Medulla oblongata (tissue), 1 donor: ENCODE measurements at regions not wholly inside any gene's neighbourhood (a gene's known extent, or its start where the extent isn't known, plus 50 kb on each side); places are given as distances from the start of the nearest gene placed in this dataset.

ENCODE experiments used
- DNase-seq: peaks from one replicate; pipeline ENCODE4 v3.0.0-alpha.2; 2015; ENCODE audit errors: extremely low spot score

DNA sequence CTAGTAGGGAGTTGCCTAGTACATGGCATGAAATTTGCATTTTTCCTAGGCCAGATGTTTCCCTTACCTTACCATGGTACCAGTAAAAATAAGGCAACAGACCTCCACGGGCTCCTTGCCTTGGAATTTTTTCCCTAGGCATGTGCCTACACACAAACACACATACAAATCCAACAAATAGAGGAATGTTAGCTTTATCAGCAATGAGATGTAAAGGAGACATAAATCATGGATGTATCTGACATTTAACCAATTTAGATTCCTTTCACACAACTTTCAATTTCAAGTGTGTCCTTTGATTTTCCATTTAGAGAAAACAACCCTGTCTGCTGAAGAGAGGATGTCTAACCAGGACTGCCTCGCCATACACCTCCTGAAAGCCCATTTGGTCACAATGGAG, 209.7 kb upstream of the SP4 start:
- DNase-seq: no peak

- DNase-seq: no peak
These were observed 206.8 kb upstream of the SP4 start for GRCh38 chr7:21221130-21221529.

DNA sequence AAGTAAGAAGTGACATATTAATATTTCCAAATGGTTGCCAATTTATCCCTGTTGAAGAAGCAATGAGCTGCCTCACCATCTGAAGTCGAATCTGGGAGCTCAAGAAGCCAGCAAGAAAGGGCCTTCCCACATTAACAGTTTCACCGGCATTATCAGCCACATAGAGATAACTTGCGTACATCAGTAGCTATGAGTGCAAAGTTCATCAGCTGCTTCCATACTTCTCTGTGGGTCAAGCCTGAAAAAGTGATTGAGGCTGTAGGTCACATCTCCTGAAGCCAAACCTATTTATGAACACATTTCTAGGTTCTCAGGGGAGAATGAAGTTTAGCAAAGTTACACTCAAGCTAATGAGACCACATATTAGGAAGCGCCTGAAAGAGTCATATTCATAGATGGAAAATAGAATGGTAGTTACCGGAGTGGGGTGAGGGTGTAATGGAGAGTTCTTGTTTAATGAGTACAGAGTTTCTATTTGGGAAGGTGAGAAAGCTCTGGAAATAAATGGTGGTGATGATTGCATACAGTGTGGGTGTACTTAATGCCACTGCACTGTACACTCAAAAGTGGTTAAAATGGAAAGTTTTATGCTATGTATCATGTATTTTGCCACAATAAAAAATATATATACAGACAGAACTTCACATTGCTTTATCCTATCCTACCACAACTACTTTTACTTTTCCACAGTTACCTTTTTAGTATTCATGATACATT, 189.3 kb upstream of the SP4 start:
- no peak for DNase-seq

DNA sequence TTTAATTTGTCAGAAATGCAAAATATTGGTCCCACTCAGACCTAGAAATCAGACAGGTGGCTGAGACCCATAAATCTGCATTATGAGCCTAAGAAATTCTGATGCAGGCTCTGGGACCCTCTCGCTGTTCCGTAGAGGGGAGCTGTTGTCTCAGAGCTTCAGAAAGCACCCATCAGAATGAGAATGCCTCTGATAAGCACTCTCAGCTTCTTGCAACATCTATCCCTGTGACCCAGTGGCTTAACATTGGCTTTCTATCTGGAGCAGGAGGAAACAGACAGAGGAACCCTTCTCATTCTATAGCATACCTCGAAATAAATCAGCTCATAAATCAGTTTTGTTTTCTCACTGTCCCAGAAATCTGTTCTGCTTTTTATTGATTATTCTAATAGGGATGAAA, 184.6 kb upstream of the SP4 start:
- no peak for DNase-seq

- DNase-seq: no peak
These were observed 176.6 kb upstream of the SP4 start for GRCh38 chr7:21251151-21251800.

DNA sequence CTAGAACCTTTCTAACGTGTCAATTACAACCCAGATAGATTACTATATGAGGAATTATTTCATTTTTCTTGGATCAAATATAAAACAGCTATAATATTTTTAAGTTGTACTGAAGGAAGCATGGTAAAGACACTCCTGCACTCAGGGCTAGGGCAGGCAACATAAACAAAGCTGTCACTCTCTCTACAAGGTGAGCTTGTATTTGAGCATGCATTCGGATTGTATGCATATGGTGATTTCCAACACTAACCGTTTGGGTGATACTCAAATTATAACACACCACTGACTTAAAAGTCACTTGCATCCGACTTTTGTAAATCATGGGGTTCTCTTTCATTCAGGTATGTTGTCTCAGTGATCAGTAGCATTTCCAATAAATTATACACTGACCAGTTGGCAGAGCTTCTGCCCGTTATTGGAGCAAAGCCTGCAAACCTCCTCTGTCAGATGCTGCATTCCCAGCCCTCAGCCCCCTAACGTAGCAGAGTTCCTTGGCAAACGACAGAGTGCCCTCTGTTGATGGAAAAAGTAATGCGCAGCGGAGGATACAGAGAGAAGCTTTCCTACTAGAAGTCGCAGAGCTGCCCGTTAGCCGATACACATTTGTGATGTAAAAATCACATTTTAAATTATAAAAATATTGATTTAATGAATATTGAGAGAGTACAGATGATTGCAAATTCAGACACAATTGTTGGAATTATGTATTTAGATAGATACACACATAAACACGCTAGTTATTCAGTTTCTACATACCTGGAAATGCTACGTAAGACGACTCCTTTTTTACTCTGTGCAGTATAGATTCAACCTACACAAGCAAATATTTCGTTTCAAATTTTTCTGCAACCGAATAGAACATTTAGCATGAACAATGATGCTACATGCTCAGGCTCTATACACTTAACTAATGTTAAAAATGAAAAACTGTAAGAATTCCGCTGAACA, 173.9 kb upstream of the SP4 start:
- peak; percentile 84 for DNase-seq

DNA sequence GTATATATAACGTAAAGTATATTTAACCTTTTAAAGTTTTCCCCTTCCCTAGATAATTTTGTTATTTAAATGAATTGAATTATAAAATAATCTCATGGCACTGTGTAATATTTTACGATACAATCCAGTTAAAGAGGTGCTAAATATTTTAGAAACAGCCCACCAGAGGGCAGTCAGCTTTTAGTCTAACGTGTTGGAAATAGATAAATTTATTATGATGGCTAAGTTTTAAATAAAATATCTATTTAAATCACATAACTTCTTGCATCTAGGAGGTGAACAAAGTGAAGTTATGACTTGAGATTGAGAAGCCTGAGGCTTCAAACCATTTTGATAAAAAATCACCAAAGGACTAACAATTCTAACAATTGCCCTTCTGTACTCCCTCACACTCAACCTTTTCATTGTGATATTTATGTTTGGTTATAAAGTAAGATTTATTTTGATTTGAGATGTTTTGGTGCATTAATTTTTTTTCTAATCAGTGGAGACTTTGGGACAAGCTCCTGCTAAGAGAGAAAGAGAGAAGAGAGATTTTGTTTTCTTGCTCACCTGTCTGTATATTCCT, 171.5 kb upstream of the SP4 start:
- DNase-seq: peak; percentile 74

DNA sequence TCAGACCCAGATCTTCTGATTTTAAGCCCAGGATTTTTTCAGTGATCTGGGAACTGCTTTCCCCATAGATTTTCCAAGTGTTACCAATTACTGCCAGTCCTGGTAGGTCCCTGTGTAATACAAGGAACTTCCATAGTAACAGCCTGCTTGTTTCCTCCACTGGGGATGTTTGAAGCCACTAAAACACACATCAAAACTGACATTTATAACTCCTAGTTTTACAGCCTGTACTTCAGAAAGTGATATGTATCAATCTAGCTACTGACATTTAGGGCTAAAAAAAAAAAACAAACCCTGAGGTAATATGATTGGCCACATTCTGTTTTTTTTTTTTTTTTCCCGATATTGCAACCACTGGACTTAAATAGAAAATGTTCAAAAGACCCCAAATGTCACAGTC, 166.9 kb upstream of the SP4 start:
- no peak for DNase-seq

DNA sequence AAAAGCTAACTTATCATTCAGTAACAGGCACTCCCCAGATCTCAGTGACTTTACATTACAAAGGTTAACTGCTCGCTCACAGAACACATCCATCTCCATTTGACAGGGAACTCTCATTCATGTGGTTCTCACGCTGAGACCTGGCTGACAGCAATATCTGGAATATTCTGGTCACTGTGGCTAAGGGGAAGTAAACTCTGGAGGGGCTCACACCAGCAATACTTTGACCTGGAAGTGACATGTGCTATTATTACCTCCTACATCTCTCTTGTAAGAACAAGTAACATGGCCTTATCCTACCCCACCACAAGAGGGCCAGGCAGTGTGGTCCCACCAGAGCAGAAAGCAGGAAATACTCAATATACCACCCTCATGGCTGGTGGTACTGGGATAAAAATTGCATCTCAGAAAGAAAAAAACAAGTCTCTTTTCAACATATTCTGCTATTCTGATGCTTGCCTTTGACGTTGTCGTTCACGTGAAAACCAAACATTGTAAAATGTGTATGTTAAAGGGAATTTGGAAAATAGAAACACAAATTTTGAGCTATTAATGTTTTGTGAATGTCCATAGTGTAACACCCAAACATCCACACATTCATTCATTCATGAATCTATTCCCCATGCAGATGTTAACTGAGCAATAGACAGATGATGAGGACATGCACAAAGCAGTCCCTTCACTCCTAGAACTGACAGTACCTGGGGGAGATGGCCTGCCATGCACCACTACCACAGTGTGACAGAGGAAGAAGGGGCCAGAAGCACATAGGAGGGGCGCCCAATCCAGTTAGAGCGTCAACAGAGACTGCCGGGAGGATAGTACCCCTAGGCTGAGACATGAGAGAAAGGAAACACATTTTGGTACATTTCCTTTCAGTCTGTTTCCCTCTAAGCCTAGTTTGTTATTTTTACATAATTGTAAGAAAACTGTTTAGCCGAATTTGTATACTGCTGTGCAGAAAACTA, 166.0 kb upstream of the SP4 start:
- DNase-seq: peak; percentile 45

DNA sequence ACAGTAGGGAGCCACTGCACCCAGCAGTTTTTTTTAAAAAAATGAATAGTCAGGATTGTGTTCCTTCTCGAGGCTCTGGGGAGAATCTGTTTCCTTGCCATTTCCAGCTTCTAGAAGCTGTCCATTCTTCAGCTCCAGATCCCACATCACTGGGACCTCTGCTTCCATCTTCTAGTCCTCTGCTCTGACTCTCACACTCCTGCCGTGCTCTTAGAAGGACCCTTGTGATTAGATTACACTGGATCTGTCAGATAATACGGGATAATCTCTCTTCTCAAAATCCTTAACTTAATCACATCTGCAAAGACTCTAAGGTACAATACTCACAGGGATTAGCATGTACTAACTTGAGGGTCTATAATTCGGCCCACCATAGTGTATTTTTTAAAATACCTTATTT, 158.9 kb upstream of the SP4 start:
- DNase-seq: no peak

DNA sequence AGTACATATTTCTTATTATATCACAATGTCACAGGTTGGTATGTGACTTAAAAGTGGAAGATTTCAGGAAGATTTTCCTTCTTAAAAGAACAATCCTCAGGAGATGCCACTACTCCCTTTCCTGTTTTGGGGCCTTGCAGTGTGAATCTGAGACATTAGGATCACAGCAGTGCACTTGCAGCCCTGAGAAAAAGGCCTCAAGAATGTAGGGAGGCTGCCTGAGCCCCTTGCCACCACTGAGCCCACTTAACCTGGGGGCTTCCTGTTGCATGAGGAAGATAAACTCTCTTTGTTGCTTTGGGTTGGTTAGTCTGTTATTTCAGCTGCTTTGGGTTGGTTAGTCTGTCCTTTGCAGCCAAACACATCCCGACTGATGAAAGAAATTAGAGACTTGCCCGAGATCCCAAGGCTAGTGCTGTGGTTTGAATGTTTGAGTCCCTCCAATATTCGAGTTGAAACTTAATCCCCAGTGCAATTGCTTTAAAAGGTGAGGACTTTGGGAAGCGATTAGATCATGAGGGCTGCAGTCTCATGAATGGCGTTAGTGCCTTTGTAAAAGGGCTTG, 151.3 kb upstream of the SP4 start:
- no peak for DNase-seq

GRCh38 chr7:21278944-21279343, 148.9 kb upstream of the SP4 start:
- no peak for DNase-seq

GRCh38 chr7:21281193-21281592, 146.7 kb upstream of the SP4 start:
- no peak for DNase-seq

DNA sequence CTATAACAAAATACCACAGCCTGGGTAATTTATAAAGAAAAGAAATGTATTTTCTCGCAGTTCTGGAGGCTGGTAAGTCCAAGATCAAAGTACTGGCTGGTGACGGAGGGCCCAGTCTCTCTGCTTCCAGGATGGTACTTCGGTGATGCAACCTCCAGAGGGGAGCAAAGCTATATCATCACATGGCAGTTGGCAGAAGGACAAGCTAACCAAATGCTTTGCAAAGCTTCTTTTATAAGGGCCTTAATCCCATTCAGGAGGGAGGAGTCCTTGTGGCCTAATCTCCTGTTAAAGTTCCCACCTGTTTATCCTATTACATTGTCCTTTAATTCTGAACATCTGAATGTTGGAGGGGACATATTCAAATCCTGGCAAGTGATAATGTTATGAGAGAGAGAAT, 134.1 kb upstream of the SP4 start:
- no peak for DNase-seq

- no peak for DNase-seq
These were observed 128.1 kb upstream of the SP4 start for GRCh38 chr7:21299766-21300165.

- no peak for DNase-seq
These were observed 127.2 kb upstream of the SP4 start for GRCh38 chr7:21300692-21301091.

DNA sequence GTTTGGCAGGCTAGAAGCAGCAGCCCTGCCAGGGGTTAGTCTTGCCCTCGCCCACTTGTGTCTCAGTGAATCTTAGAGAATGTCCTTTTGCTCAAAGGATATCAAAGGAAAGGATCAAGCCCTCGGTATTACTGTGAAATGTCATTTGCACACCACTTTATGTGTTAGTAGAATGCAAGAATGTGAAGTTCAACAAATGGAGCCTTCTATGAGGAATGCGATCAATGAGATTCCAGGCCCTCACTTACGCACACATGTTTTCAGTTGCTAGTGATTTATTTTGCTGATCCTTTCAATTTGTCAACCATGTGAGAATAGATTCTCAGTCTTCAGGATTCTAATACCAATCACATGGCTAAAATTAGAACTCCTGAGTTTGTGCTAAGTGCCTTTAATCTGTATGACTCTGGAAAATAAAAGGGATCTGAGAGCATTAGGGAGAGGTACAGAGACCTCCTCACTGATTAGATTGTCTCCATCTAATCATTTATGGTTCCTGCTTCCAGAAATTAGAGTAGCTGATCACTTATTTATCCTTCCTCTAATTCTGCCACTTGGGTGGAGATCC, 123.0 kb upstream of the SP4 start:
- DNase-seq: no peak

DNA sequence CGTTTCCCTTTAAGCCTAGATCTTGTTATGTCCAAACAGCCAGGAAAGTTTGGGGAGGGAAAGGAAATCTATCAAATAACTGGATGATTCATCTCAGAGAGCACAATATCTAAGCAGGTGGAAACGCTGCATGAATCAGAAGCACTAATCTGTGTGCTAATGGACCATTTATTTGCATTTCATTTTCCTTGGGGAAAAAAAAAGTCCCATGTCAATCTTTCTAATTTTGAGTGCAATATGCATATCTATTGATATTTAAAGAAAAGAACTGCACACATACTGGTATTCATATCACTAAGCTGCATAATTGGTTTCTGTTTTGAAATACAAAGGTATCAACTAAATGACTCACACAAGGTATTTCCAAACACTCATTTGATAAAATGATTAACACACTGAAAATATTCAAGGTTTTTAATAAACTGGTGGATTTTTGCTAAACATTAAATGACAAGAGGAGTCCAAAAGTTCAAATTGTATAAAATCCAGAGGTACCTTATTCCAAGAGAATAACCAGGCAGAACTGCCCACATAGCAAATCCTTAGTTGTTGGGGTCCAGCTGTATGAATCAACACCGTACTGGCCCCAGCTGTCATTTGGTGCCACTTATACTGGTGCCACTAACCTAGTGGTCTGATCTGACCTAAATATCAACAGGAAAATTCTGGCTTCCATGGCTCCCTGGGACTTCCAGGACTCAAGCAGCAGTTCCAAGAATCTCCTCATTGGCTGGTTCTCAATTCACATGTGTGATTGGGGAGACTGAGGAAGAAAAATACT, 122.2 kb upstream of the SP4 start:
- no peak for DNase-seq

DNA sequence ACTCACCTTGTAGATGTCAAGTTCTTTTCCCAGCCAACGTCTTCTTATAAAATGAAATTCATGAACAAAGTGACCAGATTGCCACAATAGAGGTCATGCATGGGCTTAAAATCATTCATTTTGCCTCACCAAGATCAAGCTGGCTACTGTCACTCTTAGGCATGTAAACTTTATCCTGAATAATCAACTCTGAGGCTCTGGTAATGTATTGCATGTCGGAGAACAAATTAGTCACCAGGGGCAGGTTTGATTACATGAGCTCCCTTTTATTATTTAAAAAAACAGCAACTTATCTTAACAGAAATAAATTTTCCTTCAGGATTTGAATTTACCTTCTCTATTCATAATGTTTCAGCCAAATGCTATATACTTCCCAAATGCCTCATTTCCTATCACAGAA, 112.9 kb upstream of the SP4 start:
- DNase-seq: no peak
